GM12874 (cell line): ENCODE measurements at regions not wholly inside any gene's neighbourhood (a gene's known extent, or its start where the extent isn't known, plus 50 kb on each side); places are given as distances from the start of the nearest gene placed in this dataset.

Experiments used
- CTCF ChIP-seq: IDR thresholded peaks from 2 replicates; pipeline ENCODE4 v1.5.1; 2011; ENCODE audit warnings: low read depth, mild to moderate bottlenecking, control low read depth, low read length, moderate library complexity; ENCODE audit not compliant: insufficient read depth

DNA sequence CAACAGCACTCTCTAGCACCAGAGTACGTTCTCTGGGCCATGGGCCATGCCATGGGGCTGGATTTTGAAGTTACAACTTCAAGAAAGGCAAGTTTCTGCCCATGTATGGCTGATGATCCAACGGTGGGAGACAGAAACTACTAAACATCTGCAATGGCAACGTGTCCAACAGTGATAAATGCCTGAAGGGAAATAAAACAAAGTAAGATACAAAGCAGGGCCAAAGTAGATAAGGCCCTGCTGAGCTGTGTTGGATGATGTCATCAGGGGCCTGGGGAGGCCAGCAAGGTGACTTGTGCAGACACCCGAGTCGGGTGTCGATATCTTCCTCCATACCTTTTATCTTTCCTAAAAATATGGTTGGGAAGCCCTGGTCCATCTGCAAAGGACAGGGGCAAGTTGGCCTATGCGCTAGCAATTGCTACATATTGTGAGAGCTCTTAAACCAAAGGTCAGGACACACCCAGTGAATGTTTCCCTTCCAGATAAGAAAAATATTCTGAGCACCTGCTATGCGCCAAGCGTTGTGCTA is 487.2 kb downstream of the MN1 start:
- no peak for TF ChIP-seq CTCF

- TF ChIP-seq CTCF = no peak
Measured at GRCh38 chr22:27315833-27316232, 485.7 kb downstream of the MN1 start.

DNA sequence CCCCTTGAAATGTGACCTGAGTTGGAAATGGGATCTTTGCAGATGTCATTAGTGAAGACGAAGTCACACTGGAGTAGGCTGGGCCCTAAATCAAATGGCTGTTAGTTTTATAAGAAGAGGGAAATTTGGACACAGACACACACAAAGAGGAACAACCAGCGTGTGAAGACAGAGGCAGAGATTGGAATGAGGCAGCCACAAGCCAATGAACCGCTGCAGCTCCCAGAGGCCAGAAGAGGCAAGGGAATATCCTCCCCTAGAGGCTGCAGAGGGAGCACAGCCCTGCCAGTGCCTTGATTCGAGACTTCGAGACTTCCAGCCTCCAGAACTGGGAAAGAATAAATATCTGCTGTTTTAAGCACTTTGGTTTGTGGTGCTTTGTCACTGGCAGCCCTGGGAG is 484.5 kb downstream of the MN1 start:
- TF ChIP-seq CTCF = no peak

DNA sequence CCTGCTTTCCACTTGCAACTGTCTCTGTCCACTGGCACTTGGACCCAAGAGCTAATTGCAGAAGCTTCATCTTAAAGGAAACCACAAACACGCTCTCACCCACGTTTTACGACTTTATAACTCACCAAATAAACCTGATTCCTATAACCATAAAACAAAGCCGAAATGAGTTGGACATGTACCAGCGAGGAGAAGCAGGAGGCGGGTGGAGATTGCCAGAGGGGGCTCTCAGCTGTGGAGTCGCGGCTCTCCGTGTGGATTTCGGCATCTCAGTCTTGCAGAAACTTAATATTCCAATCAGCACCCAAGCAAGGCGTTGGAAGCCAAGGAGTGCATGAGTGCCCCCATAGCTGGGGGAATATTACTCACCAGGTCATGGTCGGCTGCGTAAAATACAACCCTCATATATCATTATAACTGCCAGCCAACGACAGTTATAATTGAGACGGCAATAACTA is 483.6 kb downstream of the MN1 start:
- no peak for TF ChIP-seq CTCF

DNA sequence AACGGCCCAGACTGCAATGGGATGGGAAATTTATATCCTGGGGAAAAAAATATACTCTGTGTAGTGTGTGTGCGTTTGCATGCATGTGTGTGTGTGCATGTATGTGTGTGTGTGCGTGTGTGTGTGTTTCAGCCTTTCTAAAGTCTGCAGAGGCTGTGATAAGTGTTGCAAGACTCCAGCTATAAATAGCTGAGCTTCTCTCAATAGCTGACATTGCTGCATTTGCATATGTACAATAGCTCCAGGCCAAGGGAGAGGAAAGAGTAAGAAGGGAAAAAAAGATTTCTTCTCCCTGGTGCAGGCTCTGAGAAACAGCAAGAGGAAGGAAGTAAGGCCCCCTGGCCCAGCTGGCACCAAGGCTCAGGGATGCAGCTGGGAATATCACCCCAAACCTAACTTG is 483.0 kb downstream of the MN1 start:
- TF ChIP-seq CTCF = no peak

GRCh38 chr22:27323661-27324060 is 477.9 kb downstream of the MN1 start:
- no peak for TF ChIP-seq CTCF

DNA sequence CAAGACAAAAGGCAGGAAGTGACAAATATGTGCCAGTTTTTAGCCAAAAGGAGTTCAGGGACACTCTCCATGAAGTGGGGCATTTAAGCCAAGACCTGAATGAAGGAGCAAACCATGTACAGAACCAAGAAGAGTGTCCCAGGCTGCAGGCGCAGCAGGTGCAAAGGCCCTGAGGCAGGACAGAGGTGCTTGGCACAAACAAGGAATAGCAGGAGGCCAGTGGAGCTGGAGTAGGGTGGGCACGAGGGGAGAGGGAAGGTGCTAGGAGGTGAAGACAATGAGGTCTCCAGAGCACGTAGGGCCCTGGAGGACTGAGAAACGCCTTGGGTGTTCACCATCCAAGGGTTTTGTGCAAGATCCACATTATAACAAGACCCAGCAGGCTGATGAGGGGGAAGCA is 474.1 kb downstream of the MN1 start:
- TF ChIP-seq CTCF = no peak
